Mucosa of stomach (tissue), 1 donor: ENCODE measurements at regions not wholly inside any gene's neighbourhood (a gene's known extent, or its start where the extent isn't known, plus 50 kb on each side); places are given as distances from the start of the nearest gene placed in this dataset.

Experiments used
- H3K27me3 ChIP-seq: one replicate; pipeline ENCODE4 v1.7.0; 2013; ENCODE audit warnings: mild to moderate bottlenecking, low read length; ENCODE audit not compliant: control insufficient read depth, insufficient read depth
- H3K36me3 ChIP-seq: one replicate; pipeline ENCODE4 v1.7.0; 2013; ENCODE audit warnings: low read length; ENCODE audit not compliant: control insufficient read depth, insufficient read depth
- H3K4me1 ChIP-seq: one replicate; pipeline ENCODE4 v1.7.0; 2013; ENCODE audit warnings: mild to moderate bottlenecking, low read length; ENCODE audit not compliant: control insufficient read depth, insufficient read depth
- H3K4me3 ChIP-seq: one replicate; pipeline ENCODE4 v1.7.0; 2013; ENCODE audit warnings: low read length
- H3K9ac ChIP-seq: one replicate; pipeline ENCODE4 v1.7.0; 2013; ENCODE audit warnings: mild to moderate bottlenecking, low read length, moderate library complexity
- H3K9me3 ChIP-seq: one replicate; pipeline ENCODE4 v1.7.0; 2013; ENCODE audit warnings: mild to moderate bottlenecking, low read length, moderate library complexity; ENCODE audit not compliant: control insufficient read depth
- donor health status: Pancreatic carcinoma.

- Histone ChIP-seq H3K27me3 (peaks cover 9% of the 10 kb centered on the region), H3K9ac (no peak overlapping the region), H3K36me3 (no peaks in the 10 kb centered on the region), H3K4me1 (peaks cover 11% of the 10 kb centered on the region), H3K4me3 (no peak overlapping the region), H3K9me3 (no peaks in the 10 kb centered on the region)
These were observed 89.0 kb upstream of the PRNP start for GRCh38 chr20:4597215-4597614.

DNA sequence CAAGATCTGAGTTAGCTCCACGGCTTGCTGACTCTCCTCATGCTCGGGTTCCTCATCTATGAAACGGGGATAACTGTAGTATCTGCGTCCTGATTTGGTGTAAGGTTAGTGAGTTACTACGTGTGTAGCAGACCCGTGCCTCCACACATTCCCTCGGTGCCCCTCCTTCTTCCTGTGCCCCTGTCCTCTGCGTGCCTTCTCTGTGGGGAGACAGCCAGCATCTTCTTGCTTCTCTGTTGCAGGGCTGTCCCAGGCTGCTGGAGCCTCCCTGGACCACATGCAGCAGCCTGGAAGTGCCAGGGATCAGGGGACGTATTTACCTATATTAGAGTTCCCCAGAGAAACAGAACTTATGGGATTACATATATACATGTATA is 93.1 kb upstream of the PRNP start:
- no peak overlapping the region for H3K4me3 ChIP-seq
- no peaks in the 10 kb centered on the region for H3K36me3 ChIP-seq
- peaks cover 6% of the 10 kb centered on the region for H3K27me3 ChIP-seq
- peaks cover 16% of the 10 kb centered on the region for H3K4me1 ChIP-seq
- peak overlapping the region; percentile 54 for H3K9ac ChIP-seq
- no peaks in the 10 kb centered on the region for H3K9me3 ChIP-seq

DNA sequence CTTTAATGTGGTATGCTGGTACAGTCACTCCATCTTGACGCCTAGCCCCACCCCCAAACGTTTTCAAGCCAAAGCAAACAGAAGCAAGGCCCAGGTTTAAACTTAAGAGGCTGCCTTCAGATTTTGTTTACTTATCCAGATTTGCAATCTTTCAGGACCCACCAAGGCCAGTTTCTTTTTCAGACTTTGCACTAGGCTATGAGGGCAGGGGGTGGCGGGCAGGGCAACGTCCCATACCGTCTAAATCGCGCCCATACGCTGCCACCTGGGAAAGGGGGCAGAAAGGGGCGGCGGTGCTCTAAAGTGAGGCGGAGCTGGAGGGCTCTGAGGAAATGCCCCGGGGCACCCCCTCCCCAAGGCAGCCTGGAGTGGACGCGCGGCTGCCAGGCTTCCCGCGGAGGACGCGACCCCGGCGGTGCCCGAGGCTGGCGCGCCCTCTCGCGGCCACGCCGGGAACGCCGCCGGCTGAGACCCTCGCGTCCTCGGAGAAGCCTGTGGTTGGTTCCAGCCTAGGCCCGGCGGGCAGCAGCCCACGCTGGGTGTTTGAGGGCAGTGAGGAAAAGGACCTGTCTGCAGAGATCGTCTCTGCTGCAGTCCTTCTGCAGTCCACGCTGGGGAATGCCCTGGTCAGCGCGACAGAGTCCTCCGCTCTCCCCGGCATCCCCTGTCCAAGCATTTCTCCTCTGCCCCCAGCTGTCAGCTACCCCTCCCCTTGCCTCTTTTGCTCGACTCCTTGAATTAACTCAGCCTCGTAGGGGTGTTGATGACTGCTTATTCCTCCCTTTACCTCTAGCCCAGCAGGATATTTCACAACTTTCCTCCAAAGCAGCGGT is 93.7 kb upstream of the PRNP start:
- Histone ChIP-seq H3K4me1 (peaks cover 16% of the 10 kb centered on the region), H3K9ac (peak overlapping the region; percentile 54), H3K27me3 (peaks cover 6% of the 10 kb centered on the region), H3K9me3 (no peaks in the 10 kb centered on the region), H3K4me3 (peak overlapping the region; percentile 61), H3K36me3 (no peaks in the 10 kb centered on the region)

- Histone ChIP-seq H3K27me3 (peaks cover 6% of the 10 kb centered on the region), H3K9me3 (no peaks in the 10 kb centered on the region), H3K36me3 (no peaks in the 10 kb centered on the region), H3K9ac (no peak overlapping the region), H3K4me1 (peaks cover 16% of the 10 kb centered on the region), H3K4me3 (peak overlapping the region; percentile 61)
These were observed 94.3 kb upstream of the PRNP start for GRCh38 chr20:4591975-4592315.

- Histone ChIP-seq H3K9me3 (no peaks in the 10 kb centered on the region), H3K4me1 (no peaks in the 10 kb centered on the region), H3K36me3 (no peaks in the 10 kb centered on the region), H3K9ac (no peak overlapping the region), H3K27me3 (no peaks in the 10 kb centered on the region), H3K4me3 (no peak overlapping the region)
These were observed 100.5 kb upstream of the PRNP start for GRCh38 chr20:4585758-4586157.

DNA sequence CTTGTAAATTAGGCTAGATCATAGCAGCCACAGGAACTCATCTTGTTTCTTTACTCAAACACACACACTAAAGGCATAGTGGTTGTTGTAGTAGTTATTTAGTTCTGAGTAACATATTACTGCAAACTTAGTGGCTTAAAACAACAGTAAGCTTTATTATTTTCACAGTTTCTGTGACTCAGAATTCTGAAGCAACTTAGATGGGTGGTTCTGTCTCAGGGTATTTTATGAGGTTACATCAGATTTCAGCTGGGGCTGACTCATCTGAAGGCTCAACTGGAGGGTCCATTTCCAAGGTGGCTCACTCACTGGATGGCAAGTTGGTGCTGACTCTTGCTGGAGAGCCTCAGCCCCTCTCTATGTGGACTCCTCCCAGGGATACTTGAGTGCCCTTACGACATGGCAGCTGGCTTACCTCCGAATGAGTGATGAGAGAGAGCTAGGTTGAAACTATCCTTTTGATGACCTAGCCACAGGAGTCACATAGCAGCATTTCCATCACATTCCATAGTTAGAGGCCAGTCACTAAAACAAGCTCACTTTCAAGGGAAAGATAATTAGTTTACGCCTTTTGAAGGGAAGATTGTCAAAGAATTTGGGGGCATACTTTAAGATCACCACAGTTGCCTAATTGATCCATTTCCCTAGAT is 101.0 kb upstream of the PRNP start:
- Histone ChIP-seq H3K4me3 (no peak overlapping the region), H3K9ac (no peak overlapping the region), H3K9me3 (no peaks in the 10 kb centered on the region), H3K36me3 (no peaks in the 10 kb centered on the region), H3K4me1 (no peaks in the 10 kb centered on the region), H3K27me3 (no peaks in the 10 kb centered on the region)

DNA sequence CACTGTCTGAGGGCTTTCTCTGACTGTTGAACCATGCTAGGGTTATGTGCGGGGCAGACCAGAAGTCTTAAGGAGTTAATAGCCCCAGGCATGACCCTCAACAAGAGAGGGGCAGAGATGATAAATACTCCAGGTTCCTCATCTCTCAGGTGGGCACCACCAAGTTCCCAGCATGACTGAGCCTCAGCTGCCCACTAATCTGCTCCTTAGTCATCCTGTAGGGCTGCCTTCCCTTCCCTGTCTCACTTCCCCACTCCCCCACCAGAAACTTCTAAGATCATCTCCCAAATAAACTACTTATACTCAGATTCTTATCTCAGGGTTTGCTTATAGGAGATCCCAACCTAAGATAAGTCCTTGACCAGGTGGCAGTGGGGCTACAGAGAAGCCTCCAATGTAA is 101.7 kb upstream of the PRNP start:
- H3K4me1 ChIP-seq = no peaks in the 10 kb centered on the region
- H3K9me3 ChIP-seq = no peaks in the 10 kb centered on the region

GRCh38 chr20:4581838-4582237 is 104.4 kb upstream of the PRNP start:
- Histone ChIP-seq H3K27me3 (peaks cover 2% of the 10 kb centered on the region), H3K36me3 (no peaks in the 10 kb centered on the region), H3K4me1 (no peaks in the 10 kb centered on the region), H3K9ac (no peak overlapping the region), H3K4me3 (no peak overlapping the region), H3K9me3 (no peaks in the 10 kb centered on the region)

More for the DNA sequence above, 101.7 kb upstream of the PRNP start:
- H3K36me3 ChIP-seq = no peaks in the 10 kb centered on the region
- H3K4me3 ChIP-seq = no peak overlapping the region
- H3K9ac ChIP-seq = no peak overlapping the region
- H3K27me3 ChIP-seq = no peaks in the 10 kb centered on the region

GRCh38 chr20:4578375-4578774 is 107.9 kb upstream of the PRNP start:
- H3K9ac ChIP-seq = no peak overlapping the region
- no peaks in the 10 kb centered on the region for H3K4me1 ChIP-seq
- H3K36me3 ChIP-seq = no peaks in the 10 kb centered on the region
- H3K4me3 ChIP-seq = no peak overlapping the region
- peaks cover 4% of the 10 kb centered on the region for H3K27me3 ChIP-seq
- H3K9me3 ChIP-seq = no peaks in the 10 kb centered on the region

- H3K9me3 ChIP-seq = no peaks in the 10 kb centered on the region
- no peaks in the 10 kb centered on the region for H3K36me3 ChIP-seq
- peaks cover 4% of the 10 kb centered on the region for H3K27me3 ChIP-seq
- no peaks in the 10 kb centered on the region for H3K4me1 ChIP-seq
- H3K4me3 ChIP-seq = no peak overlapping the region
- H3K9ac ChIP-seq = no peak overlapping the region
These were observed 111.9 kb upstream of the PRNP start for GRCh38 chr20:4574356-4574690.

DNA sequence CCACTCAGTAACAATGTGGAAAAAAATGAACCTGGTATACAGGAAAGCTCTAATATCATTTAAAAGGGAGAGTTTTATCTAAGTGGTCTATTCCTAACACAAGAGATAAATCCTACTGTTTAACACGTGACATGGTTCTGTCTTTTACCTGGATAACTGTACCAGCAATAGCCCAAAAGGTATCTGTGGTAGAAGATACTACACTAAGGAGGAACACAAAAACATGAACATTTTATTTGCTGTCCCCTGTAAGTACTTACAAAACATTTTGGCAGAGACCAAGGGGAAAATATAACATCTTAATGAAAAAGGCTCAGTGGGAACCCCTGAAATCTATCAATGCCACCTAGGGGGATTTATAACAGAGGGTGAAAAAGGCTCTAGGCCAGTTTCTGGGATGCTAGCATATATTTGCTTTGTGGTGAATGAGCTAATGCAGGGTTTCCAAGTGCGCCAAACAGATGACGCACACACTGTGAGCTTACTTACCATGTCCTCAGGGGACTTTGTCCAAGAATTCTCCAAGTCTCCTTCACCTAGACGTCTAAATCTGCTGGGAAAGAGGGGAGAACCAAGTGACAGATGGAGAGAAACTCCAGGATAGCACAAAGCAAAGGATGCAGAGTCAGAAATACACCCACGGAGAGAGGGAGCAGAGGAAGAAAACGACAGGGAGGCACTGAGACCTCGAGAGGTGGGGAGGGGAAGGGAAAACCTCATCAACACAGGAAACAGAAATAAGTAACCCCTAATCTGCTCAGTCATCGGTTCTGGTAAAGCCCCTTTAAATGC is 112.5 kb upstream of the PRNP start:
- Histone ChIP-seq H3K9me3 (no peaks in the 10 kb centered on the region), H3K36me3 (no peaks in the 10 kb centered on the region), H3K27me3 (peaks cover 4% of the 10 kb centered on the region), H3K9ac (no peak overlapping the region), H3K4me3 (no peak overlapping the region), H3K4me1 (no peaks in the 10 kb centered on the region)
